K562 (cell line): ENCODE measurements at regions not wholly inside any gene's neighbourhood (a gene's known extent, or its start where the extent isn't known, plus 50 kb on each side); places are given as distances from the start of the nearest gene placed in this dataset.

Experiments
- ARID4B ChIP-seq: sonication (generic); formaldehyde crosslinking; IDR thresholded peaks from 2 replicates; pipeline ENCODE4 v1.8.0; 2022; ENCODE audit warnings: mild to moderate bottlenecking, missing genetic modification reagents
- CTCF ChIP-seq, 3 experiments: IDR thresholded peaks in 2 of 3; conservative IDR thresholded peaks in 1 of 3; 2 replicates each; pipeline ENCODE4 v1.5.1; 2011 to 2012; ENCODE audit warnings: low read length in 3 of 3, mild to moderate bottlenecking in 3 of 3, control low read depth in 2 of 3, improper control_type of control experiment in 1 of 3, inconsistent platforms in 1 of 3, low read depth in 1 of 3, mixed read lengths in 1 of 3, moderate library complexity in 1 of 3; ENCODE audit not compliant: insufficient read depth in 2 of 3
- EZH2 ChIP-seq: IDR thresholded peaks from 2 replicates; pipeline ENCODE4 v1.6.1; 2012; ENCODE audit warnings: low read depth, mild to moderate bottlenecking, inconsistent platforms, low read length, borderline replicate concordance
- GTF2E2 ChIP-seq: fragments of 200-800 bp; sonication (Bioruptor generic); IDR thresholded peaks from 2 replicates; pipeline ENCODE4 v1.6.1; 2016; ENCODE audit warnings: missing genetic modification characterization, missing compliant biosample characterization
- HDAC2 ChIP-seq: fragments of 450-650 bp; IDR thresholded peaks from 2 replicates; pipeline ENCODE4 v1.6.1; 2016; ENCODE audit warnings: mild to moderate bottlenecking
- IRF2 ChIP-seq: sonication (generic); formaldehyde crosslinking; IDR thresholded peaks from 2 replicates; pipeline ENCODE4 v1.8.1; 2022; ENCODE audit warnings: mild to moderate bottlenecking, missing genetic modification reagents
- MNT ChIP-seq, 2 experiments: fragments of 450-650 bp; conservative IDR thresholded peaks; 2 replicates each; pipeline ENCODE4 v1.6.1; 2017; ENCODE audit warnings: mild to moderate bottlenecking in 2 of 2, moderate library complexity in 2 of 2
- PRPF4 ChIP-seq: fragments of 200-400 bp; formaldehyde crosslinking; IDR thresholded peaks from one replicate; pipeline ENCODE4 v1.6.1; 2017; ENCODE audit warnings: low read length, low read depth, mild to moderate bottlenecking; ENCODE audit not compliant: insufficient read depth, poor library complexity, severe bottlenecking
- RBM14 ChIP-seq: fragments of 200-400 bp; formaldehyde crosslinking; IDR thresholded peaks from 2 replicates; pipeline ENCODE4 v1.6.1; 2018; ENCODE audit warnings: low read depth, mild to moderate bottlenecking, low read length, moderate library complexity, borderline replicate concordance; ENCODE audit not compliant: insufficient read depth
- TAF1 ChIP-seq: IDR thresholded peaks from 2 replicates; pipeline ENCODE4 v1.6.1; 2011; ENCODE audit warnings: mild to moderate bottlenecking, low read length, moderate library complexity; ENCODE audit not compliant: insufficient read depth, control insufficient read depth, severe bottlenecking; ENCODE audit errors: extremely low read depth
- UBTF ChIP-seq, 2 experiments: IDR thresholded peaks; 2 replicates each; pipeline ENCODE4 v1.6.1; 2012; ENCODE audit warnings: improper control_type of control experiment in 2 of 2, low read depth in 2 of 2, low read length in 2 of 2, borderline replicate concordance in 1 of 2
- XRCC5 ChIP-seq: fragments of 200-400 bp; formaldehyde crosslinking; IDR thresholded peaks from 2 replicates; pipeline ENCODE4 v1.6.1; 2017; ENCODE audit warnings: low read depth, mild to moderate bottlenecking, low read length
- ZNF561 ChIP-seq: fragments of 450-650 bp; formaldehyde crosslinking; conservative IDR thresholded peaks from 2 replicates; pipeline ENCODE4 v1.4.0; 2020; ENCODE audit warnings: mild to moderate bottlenecking, moderate library complexity

GRCh38 chr17:13874134-13874533 lies 195.2 kb upstream of the COX10 start:
- no peak for TF ChIP-seq ZNF561 (CRISPR knock-in tag)
- TF ChIP-seq CTCF (IDR thresholded peaks at IDR 0.05 in 2 of 3, conservative IDR thresholded peaks at IDR 0.05 in 1 of 3; ENCODE audit: insufficient read depth in 2 of 3, low read depth in 1 of 3, low read length in 3 of 3): no peak
- no peak for TF ChIP-seq UBTF (IDR thresholded peaks at IDR 0.05; ENCODE audit: borderline replicate concordance in 1 of 2, low read depth in 2 of 2, low read length in 2 of 2)
- TF ChIP-seq ARID4B: no peak
- TF ChIP-seq IRF2: no peak
- TF ChIP-seq XRCC5: no peak
- TF ChIP-seq PRPF4: no peak
- no peak for TF ChIP-seq HDAC2
- no peak for TF ChIP-seq RBM14
- no peak for TF ChIP-seq MNT (conservative IDR thresholded peaks at IDR 0.05)
- TF ChIP-seq TAF1: no peak
- TF ChIP-seq GTF2E2 (tag): no peak
- no peak for TF ChIP-seq EZH2
